NCI-H2227 treated with DMSO at 0.1 percent for 48 hours (cell line): ENCODE measurements at regions not wholly inside any gene's neighbourhood (a gene's known extent, or its start where the extent isn't known, plus 50 kb on each side); places are given as distances from the start of the nearest gene placed in this dataset.
"Not testable (repeated sequence)": the region's sequence is repeated elsewhere in the genome, so short reads cannot be mapped to it uniquely, and the experiment has no call there.

ENCODE experiments used
- DNase-seq: peaks from one replicate; lab custom pipeline; 2025; lab: John Stamatoyannopoulos, UW

- not testable (repeated sequence) for DNase-seq
These were observed 85.2 kb downstream of the MRPL57 start for GRCh38 chr13:21261487-21262216.

DNA sequence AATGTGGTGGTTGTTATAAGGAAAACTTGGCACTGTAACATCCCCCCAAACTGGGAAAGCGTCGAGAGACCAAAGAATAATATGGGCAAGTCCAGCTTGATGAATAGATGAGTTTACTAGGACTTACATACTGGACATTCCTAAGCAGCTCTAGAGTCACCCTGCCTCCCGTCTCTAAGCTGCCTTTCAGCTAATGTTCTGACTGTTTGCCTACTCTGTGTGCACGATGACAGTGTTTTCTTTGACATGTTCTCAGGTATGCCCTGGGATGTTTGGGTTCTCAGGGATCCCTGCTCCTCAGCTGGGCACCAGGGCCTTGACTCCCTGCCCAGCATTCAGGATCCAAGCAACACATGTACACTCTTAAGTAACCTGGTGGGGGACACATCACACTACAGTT is 87.5 kb downstream of the MRPL57 start:
- not testable (repeated sequence) for DNase-seq

DNA sequence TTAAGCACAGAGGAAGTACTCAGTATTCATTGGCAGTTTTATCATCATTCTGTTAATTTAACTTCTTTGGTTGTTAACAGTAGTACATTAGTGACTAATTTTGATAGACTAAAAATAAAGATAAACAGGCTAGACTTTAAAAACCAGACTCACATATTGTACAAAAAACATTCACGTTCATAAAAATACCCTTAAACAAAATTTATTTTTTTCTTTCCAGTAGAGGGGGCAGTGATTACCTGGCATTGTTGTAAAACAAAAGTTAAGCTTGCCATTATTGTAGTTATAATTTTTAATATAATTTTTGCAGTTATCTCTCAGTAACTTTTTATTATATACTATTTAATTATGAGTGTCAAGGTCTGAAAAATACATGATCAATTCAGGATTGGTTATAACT is 92.0 kb downstream of the MRPL57 start:
- DNase-seq, result not testable (repeated sequence)

GRCh38 chr13:21272439-21272838 is 96.0 kb downstream of the MRPL57 start:
- not testable (repeated sequence) for DNase-seq

- DNase-seq, result not testable (repeated sequence)
These were observed 98.0 kb downstream of the MRPL57 start for GRCh38 chr13:21274457-21274856.

GRCh38 chr13:21282065-21282464 is 105.6 kb downstream of the MRPL57 start:
- no peak for DNase-seq

DNA sequence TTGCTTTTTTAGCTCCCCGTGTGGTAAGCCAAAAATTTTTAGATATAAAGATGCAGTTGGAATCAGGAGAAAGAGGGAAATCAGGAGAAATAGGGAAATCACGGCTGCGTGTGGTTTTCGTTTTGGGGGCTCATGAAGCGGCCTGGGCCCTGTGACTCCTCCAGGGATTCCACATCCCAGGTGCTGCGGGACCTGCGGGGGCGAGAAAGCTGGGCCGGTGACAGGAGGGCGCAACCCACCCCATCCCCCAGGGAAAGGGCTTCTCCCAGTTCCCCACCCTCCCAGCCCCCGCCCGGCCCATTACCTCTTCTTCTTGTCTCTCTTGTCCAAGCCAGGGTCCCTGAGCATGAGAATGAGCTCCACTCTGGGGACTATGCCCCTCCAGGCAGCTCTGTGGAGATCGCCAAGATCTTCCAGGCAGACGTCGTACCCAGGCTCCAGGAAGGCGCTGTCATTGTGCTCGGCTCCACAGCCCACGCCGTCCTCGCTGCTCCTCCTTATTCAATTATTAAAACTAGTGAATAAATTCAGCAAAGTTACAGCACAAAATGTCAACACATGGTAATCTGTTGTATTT is 111.0 kb downstream of the MRPL57 start:
- DNase-seq, result no peak

DNA sequence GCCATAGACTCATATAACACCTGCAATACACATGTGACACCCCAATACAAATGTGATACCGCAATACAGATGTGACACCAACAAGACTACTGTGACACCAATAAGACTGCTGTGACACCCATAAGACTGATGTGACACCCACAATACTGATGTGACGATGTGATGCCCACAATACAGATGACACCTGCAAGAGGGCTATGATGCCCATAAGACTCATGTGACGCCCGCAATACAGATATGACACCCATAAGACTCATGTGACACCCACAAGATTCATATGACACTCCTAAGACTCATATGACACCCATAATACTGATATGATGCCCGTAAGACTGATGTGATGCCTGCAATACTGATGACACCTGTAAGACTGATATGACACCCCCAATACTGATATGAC is 113.0 kb downstream of the MRPL57 start:
- no peak for DNase-seq

DNA sequence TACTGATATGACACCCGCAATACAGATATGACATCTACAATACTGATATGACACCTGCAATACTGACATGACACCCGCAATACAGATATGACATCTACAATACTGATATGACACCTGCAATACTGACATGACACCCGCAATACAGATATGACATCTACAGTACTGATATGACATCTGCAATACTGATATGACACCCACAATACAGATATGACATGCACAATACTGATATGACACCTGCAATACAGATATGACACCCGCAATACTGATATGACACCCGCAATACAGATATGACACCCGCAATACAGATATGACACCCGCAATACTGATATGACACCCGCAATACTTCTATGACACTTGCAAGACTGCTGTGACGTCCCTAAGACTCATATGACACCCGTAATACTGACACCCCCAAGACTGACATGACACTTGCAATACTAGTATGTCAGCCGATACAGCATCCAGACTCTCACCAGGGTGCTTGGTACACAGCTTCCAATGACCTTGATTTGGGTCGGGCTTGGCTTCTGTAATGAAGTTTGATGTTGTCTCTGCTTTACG is 114.1 kb downstream of the MRPL57 start:
- DNase-seq, result not testable (repeated sequence)

DNA sequence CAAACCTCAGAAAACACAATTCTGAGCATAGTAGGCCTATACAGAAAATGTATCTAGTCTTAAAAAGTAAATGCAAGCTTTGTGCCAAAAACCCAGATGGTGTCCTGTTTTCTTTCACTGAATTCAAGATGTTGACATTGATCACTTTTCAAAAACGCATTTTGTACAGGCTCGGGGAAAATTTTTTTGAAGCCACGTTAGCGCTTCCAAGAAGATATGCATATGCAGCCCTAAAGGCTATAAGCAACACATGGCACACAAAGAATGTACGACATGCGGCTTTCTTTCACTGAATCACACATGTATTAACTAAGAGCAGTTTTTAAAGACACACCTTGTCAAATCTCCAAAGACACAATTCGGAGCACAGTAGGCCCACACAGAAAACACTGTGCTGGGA is 115.4 kb downstream of the MRPL57 start:
- no peak for DNase-seq

DNA sequence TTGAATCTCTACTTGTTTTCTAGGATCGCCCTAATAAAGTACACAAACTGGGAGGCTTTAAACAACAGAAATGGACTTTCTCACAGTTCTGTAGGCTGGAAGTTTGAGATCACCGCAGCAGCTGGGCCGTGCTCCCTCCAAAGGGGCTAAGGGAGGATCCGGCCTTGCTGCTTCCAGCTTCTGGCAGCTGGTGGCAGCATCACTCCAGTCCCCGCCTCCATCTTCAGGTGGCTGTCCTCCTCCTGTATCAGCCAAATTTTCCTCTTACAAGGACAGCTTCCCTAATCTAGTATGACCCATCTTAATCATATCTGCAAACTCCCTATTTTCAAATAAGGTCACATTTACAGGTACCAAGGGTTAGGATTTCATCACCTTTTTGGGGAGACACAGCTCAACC is 120.5 kb downstream of the MRPL57 start:
- DNase-seq, result not testable (repeated sequence)

DNA sequence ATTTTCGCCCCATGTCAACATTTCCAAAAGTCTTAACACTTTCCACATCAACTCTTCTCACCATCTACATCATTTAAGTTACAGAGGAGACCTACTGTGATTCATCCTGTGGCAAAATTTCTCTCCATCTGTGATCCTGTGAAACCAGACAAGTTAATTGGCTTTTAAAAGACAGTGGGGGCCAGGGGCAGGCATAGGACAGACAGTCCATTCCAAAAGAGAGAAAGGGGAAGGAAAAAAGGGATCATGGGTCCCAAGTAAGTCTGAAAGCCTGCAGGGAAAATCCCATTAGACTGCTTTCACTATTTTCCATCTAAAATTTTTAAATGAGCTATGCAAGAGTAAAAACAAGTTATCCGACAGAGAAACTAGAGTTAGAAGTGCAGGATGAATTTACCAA is 121.0 kb downstream of the MRPL57 start:
- no peak for DNase-seq

GRCh38 chr13:21297914-21298831 is 121.7 kb downstream of the MRPL57 start:
- peak; percentile 70 for DNase-seq

GRCh38 chr13:21304256-21304655 is 127.8 kb downstream of the MRPL57 start:
- DNase-seq, result no peak

GRCh38 chr13:21306300-21307073 is 130.0 kb downstream of the MRPL57 start:
- DNase-seq, result not testable (repeated sequence)

GRCh38 chr13:21307158-21307557 is 130.7 kb downstream of the MRPL57 start:
- DNase-seq, result not testable (repeated sequence)

DNA sequence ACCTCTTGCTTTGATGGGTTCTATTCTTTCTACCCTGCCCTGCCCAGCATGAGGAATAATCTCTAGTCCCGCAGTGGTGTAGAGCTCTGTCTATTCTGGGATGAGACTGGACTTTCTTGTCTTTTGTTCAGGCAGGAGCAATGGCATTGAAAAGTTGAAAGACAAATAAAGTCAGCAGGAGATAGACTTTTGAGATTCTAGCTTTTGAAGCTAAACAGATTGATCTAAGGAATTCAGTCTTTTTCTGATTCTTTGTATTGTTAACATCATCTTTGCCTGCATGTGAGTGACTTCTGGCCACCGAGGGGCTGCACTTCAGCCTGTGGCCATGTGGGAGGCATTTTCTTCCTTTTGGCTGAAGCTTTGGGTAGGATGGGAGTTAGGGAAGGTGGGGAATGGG is 132.4 kb downstream of the MRPL57 start:
- no peak for DNase-seq

DNA sequence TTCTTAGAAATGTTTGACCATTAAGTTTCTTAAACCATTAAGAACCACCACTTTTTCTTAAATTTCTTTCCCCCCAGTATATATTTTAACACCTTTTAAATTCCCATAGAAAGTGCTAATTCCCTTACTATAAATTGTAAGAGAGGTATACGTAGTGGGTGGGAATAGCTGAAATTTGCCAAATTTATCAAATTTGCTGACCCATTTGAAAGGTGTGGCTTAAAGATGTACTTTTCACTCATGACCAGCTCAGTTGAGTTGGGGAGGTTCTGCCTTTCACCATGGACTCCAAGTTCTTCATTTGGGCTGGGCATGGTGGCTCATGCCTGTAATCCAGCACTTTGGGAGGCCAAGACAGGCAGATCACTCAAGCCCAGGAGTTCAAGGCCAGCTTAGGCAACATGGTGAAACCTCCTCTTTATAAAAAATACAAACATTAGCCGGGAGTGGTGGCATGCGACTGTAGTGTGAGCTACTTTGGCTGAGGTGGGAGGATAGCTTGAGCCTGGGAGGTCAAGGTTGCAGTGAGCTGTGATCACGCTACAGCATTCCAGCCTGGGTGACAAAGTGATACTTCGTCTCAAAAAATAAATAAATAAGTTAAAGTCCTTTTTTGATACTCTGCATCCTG is 133.2 kb downstream of the MRPL57 start:
- no peak for DNase-seq

DNA sequence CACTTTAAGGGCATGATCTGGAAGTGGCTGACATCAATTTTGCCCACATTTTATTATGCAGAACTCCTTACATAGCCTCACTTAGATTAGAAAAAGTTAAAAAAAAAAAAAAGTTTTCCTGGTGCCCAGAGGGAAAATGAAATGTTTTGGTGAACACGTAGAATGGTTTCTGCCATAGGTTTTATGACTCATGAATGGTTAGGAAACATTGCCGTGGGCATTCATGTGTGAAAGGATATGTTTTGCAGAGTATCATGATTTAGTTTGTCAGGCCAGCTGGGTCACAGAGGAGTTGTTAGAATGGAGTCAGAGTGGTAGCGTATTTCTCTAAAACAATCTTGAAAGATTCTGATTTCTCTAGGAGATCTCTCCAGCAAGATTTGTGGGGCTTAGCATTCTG is 133.8 kb downstream of the MRPL57 start:
- no peak for DNase-seq

- not testable (repeated sequence) for DNase-seq
These were observed 138.5 kb downstream of the MRPL57 start for GRCh38 chr13:21314976-21315375.

- DNase-seq, result no peak
These were observed 139.9 kb downstream of the MRPL57 start for GRCh38 chr13:21316376-21316775.
